ENCODE measurements at regions not wholly inside any gene's neighbourhood (a gene's known extent, or its start where the extent isn't known, plus 50 kb on each side); places are given as distances from the start of the nearest gene placed in this dataset.

GRCh38 chr1:5713101-5714010 lies 278.9 kb downstream of the NPHP4 start:
- Histone ChIP-seq H3K79me2 (ENCODE audit: low read length) (no peaks in the 10 kb centered on the region), H3K27ac (ENCODE audit: low read length) (no peak overlapping the region), H3K4me2 (ENCODE audit: low read length) (no peak overlapping the region), H3K4me1 (ENCODE audit: insufficient read depth, low read length) (no peaks in the 10 kb centered on the region), H4K20me1 (ENCODE audit: low read length) (no peaks in the 10 kb centered on the region), H3K4me3 (ENCODE audit: low read length) (no peak overlapping the region), H3K9me2 (replicated peaks; ENCODE audit: low read length) (no peaks in the 10 kb centered on the region), H2AFZ (ENCODE audit: low read length) (no peak overlapping the region), H3K36me3 (ENCODE audit: low read depth, low read length) (no peaks in the 10 kb centered on the region), H3K9ac (ENCODE audit: low read length) (no peak overlapping the region), H3F3A (ENCODE audit: low read length, unreplicated experiment) (no peaks in the 10 kb centered on the region), H3K9me3 (ENCODE audit: low read length) (no peaks in the 10 kb centered on the region), H3K27me3 (ENCODE audit: low read length) (peaks cover 70% of the 10 kb centered on the region)
- intact Hi-C loops (cut with micrococcal nuclease), result no loop called here
- ATAC-seq (no peak), DNase-seq (no peak)
- no TSS peak for BruUV-seq (replicated peaks)
- TF ChIP-seq EZH2 (IDR thresholded peaks at IDR 0.05; ENCODE audit: low read length, unreplicated experiment) (no peak), CTCF (conservative IDR thresholded peaks at IDR 0.05; ENCODE audit: low read depth, low read length) (no peak)
- ChIA-PET CTCF (no interaction called here), POLR2A (ENCODE audit: unreplicated experiment) (no interaction called here)

- BruUV-seq (replicated peaks), result no TSS peak
- Histone ChIP-seq H3K36me3 (ENCODE audit: low read depth, low read length) (no peaks in the 10 kb centered on the region), H3K9me3 (ENCODE audit: low read length) (no peaks in the 10 kb centered on the region), H3K27ac (ENCODE audit: low read length) (no peak overlapping the region), H3K79me2 (ENCODE audit: low read length) (no peaks in the 10 kb centered on the region), H3F3A (ENCODE audit: low read length, unreplicated experiment) (no peaks in the 10 kb centered on the region), H3K4me2 (ENCODE audit: low read length) (no peak overlapping the region), H4K20me1 (ENCODE audit: low read length) (no peaks in the 10 kb centered on the region), H2AFZ (ENCODE audit: low read length) (no peak overlapping the region), H3K9ac (ENCODE audit: low read length) (no peak overlapping the region), H3K9me2 (replicated peaks; ENCODE audit: low read length) (no peaks in the 10 kb centered on the region), H3K4me3 (ENCODE audit: low read length) (no peak overlapping the region), H3K27me3 (ENCODE audit: low read length) (peaks cover 71% of the 10 kb centered on the region), H3K4me1 (ENCODE audit: insufficient read depth, low read length) (no peaks in the 10 kb centered on the region)
- DNase-seq (no peak), ATAC-seq (no peak)
- TF ChIP-seq CTCF (conservative IDR thresholded peaks at IDR 0.05; ENCODE audit: low read depth, low read length) (no peak), EZH2 (IDR thresholded peaks at IDR 0.05; ENCODE audit: low read length, unreplicated experiment) (no peak), EZH2phosphoT487 (IDR thresholded peaks at IDR 0.05; ENCODE audit: borderline replicate concordance, low read length) (no peak)
- intact Hi-C loops (cut with micrococcal nuclease), result no loop called here
- POLR2A ChIA-PET (ENCODE audit: unreplicated experiment), result no interaction called here
- CTCF ChIA-PET, result no interaction called here
These were observed 280.1 kb downstream of the NPHP4 start for GRCh38 chr1:5711956-5712645.

- CTCF ChIA-PET, result no interaction called here
- POLR2A ChIA-PET (ENCODE audit: unreplicated experiment), result no interaction called here
- H3K9me3 ChIP-seq (ENCODE audit: low read length), result no peaks in the 10 kb centered on the region
These were observed 281.1 kb downstream of the NPHP4 start for GRCh38 chr1:5711079-5711478.

More at GRCh38 chr1:5711079-5711478, 281.1 kb downstream of the NPHP4 start:
- no peak overlapping the region for H3K9ac ChIP-seq (ENCODE audit: low read length)
- H3F3A ChIP-seq (ENCODE audit: low read length, unreplicated experiment), result no peaks in the 10 kb centered on the region
- no peak overlapping the region for H2AFZ ChIP-seq (ENCODE audit: low read length)
- intact Hi-C loops (cut with micrococcal nuclease), result no loop called here
- no peak overlapping the region for H3K4me2 ChIP-seq (ENCODE audit: low read length)
- H3K27me3 ChIP-seq (ENCODE audit: low read length), result peaks cover 61% of the 10 kb centered on the region
- no peak overlapping the region for H3K4me3 ChIP-seq (ENCODE audit: low read length)
- no peaks in the 10 kb centered on the region for H3K4me1 ChIP-seq (ENCODE audit: insufficient read depth, low read length)
- no peak for TF ChIP-seq EZH2 (IDR thresholded peaks at IDR 0.05; ENCODE audit: low read length, unreplicated experiment)
- ATAC-seq, result no peak
- no peaks in the 10 kb centered on the region for H3K79me2 ChIP-seq (ENCODE audit: low read length)
- no peak for DNase-seq
- H3K36me3 ChIP-seq (ENCODE audit: low read depth, low read length), result no peaks in the 10 kb centered on the region
- H3K27ac ChIP-seq (ENCODE audit: low read length), result no peak overlapping the region
- no TSS peak for BruUV-seq (replicated peaks)
- H3K9me2 ChIP-seq (replicated peaks; ENCODE audit: low read length), result no peaks in the 10 kb centered on the region
- no peaks in the 10 kb centered on the region for H4K20me1 ChIP-seq (ENCODE audit: low read length)
